ENCODE measurements at regions not wholly inside any gene's neighbourhood (a gene's known extent, or its start where the extent isn't known, plus 50 kb on each side); places are given as distances from the start of the nearest gene placed in this dataset.

DNA sequence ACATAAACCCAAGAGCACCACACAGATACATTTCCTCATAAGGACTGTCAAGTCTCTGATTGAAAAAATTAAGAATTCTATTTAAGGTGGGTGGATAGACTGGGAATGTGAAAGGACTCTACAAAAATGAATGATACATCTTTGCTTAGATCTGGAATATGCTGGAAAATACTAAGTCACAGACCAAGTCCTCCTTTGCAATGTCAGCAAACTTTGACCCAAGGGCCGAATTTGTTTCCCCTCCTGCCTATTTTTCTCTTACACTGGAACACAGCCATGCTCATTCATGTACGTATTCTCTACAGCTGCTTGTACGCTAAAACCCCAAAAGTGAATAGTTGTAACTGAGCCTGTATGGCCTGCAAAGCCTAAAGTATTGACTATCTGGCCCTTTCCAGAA, 180.7 kb downstream of the ADSS2 start:
- Mint-ChIP-seq H3K4me1 (ENCODE audit: unreplicated experiment) (peaks cover 3% of the 10 kb centered on the region), H3K36me3 (ENCODE audit: low read depth, unreplicated experiment) (no peaks in the 10 kb centered on the region), H3K27me3 (ENCODE audit: unreplicated experiment) (peaks cover 3% of the 10 kb centered on the region), H3K4me3 (ENCODE audit: unreplicated experiment) (no peak overlapping the region), H3K27ac (ENCODE audit: unreplicated experiment) (no peak overlapping the region), H3K9me3 (ENCODE audit: unreplicated experiment) (peaks cover 5% of the 10 kb centered on the region)
- no peak for DNase-seq (ENCODE audit: low spot score)
- TF ChIP-seq, protein P1, sequence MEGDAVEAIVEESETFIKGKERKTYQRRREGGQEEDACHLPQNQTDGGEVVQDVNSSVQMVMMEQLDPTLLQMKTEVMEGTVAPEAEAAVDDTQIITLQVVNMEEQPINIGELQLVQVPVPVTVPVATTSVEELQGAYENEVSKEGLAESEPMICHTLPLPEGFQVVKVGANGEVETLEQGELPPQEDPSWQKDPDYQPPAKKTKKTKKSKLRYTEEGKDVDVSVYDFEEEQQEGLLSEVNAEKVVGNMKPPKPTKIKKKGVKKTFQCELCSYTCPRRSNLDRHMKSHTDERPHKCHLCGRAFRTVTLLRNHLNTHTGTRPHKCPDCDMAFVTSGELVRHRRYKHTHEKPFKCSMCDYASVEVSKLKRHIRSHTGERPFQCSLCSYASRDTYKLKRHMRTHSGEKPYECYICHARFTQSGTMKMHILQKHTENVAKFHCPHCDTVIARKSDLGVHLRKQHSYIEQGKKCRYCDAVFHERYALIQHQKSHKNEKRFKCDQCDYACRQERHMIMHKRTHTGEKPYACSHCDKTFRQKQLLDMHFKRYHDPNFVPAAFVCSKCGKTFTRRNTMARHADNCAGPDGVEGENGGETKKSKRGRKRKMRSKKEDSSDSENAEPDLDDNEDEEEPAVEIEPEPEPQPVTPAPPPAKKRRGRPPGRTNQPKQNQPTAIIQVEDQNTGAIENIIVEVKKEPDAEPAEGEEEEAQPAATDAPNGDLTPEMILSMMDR (IDR thresholded peaks at IDR 0.05; ENCODE audit: unreplicated experiment) = no peak

DNA sequence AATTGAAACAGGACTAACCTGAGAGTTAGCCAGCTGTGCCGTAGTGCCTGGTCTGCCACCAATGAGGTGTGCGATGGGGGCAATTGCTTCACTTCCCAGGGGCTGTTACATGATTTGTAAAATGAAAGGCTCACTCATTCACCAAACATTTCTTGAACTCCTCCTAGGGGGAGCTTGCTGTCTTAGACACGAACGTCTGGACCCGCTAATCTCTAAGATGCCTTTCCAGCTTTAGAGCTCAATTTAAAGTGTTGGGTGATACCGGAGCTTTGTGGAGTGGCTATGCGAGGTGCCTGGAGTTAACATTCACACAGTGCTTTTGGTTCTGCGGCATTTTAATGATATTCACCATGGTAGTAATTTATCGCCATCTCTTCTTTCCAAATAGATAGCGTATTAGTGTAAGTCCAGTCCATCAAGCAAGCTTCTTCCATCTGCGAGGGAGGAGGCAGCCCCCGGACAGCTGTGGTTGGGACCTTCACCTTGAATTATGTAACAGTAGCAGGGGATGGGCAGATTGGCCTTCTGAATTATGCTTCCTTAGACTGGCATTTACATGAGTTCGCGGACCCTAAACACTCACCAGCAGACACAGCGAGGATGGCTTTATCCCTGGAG, 179.9 kb downstream of the ADSS2 start:
- TF ChIP-seq, protein P1 (IDR thresholded peaks at IDR 0.05; ENCODE audit: unreplicated experiment) = no peak
- Mint-ChIP-seq H3K27me3 (ENCODE audit: unreplicated experiment) (peaks cover 5% of the 10 kb centered on the region), H3K27ac (ENCODE audit: unreplicated experiment) (no peak overlapping the region), H3K36me3 (ENCODE audit: low read depth, unreplicated experiment) (no peaks in the 10 kb centered on the region), H3K4me3 (ENCODE audit: unreplicated experiment) (no peak overlapping the region), H3K9me3 (ENCODE audit: unreplicated experiment) (peaks cover 5% of the 10 kb centered on the region), H3K4me1 (ENCODE audit: unreplicated experiment) (no peaks in the 10 kb centered on the region)
- DNase-seq (ENCODE audit: low spot score) = no peak

DNA sequence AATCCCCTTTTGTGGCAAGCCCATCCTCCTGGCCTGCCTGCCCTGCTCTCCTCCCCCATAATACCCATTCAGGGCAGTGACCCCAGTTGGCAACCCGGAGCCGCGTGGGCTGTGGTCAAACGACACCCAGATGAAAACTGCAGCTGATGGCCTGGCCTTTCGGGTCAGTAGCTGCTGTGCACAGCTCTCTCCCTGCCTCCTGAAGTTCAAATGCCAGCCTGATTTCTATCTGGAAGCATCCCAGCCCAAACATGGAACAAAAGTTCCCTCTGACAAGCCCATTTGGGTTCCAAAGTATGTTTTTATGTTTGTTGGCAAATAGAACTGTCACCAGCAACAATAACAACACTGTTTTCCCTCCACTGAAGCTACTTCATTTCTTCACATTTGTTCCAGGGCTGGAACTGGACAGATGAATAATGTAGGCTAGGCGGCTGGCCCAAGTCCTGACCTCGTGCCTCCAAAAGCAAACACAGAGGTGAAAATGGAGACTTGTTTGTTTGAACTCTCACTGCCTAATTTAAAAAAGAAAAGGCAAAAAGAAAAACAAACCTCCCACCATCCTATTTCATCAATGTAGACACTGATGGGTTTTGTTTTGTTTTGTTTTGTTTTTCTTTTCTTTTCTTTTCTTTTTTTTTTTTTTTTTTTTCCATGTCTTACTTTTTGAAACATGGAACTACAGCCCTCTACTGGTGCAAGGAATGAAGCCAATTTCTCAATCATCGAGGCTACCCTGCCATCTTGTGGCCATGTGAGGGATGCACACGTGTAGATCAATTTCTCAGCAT, 179.0 kb downstream of the ADSS2 start:
- H3K4me1 Mint-ChIP-seq (ENCODE audit: unreplicated experiment) = no peaks in the 10 kb centered on the region
- no peak overlapping the region for H3K27ac Mint-ChIP-seq (ENCODE audit: unreplicated experiment)
- H3K36me3 Mint-ChIP-seq (ENCODE audit: low read depth, unreplicated experiment) = no peaks in the 10 kb centered on the region
- peaks cover 5% of the 10 kb centered on the region for H3K27me3 Mint-ChIP-seq (ENCODE audit: unreplicated experiment)
- no peak overlapping the region for H3K4me3 Mint-ChIP-seq (ENCODE audit: unreplicated experiment)
- peaks cover 5% of the 10 kb centered on the region for H3K9me3 Mint-ChIP-seq (ENCODE audit: unreplicated experiment)
- DNase-seq (ENCODE audit: low spot score) = peak; percentile 75
- TF ChIP-seq, protein P1 (IDR thresholded peaks at IDR 0.05; ENCODE audit: unreplicated experiment) = peak; percentile 96

DNA sequence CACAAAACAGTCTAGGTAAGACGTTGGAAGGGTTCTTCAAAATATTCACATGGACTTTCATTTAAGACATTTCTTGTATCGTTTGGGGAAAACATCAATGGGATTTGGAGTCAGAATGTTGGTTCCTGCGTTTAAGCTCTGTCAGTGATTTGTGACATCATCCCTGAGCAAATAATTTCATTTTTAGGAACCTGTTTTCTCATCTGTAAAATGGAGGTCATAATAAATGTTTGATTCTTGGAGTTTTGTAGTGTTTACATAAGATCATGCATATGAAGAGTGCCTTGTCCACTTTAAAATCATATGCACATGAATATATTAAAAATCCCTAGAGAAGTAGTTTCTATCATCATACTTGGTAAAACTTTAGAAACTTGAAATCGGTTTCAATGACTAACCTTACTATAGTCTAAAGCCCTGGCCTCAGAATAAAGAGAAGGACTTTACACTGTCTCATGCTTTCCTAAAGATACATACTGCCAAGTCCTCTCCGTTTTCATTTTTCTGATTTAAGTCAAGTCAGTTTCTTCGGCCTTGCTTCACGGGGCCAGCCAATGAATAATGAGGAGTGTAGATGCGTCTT, 178.4 kb downstream of the ADSS2 start:
- no peak for DNase-seq (ENCODE audit: low spot score)
- H3K27ac Mint-ChIP-seq (ENCODE audit: unreplicated experiment) = no peak overlapping the region
- H3K9me3 Mint-ChIP-seq (ENCODE audit: unreplicated experiment) = peaks cover 5% of the 10 kb centered on the region
- H3K4me1 Mint-ChIP-seq (ENCODE audit: unreplicated experiment) = no peaks in the 10 kb centered on the region
- no peak overlapping the region for H3K4me3 Mint-ChIP-seq (ENCODE audit: unreplicated experiment)
- peaks cover 5% of the 10 kb centered on the region for H3K27me3 Mint-ChIP-seq (ENCODE audit: unreplicated experiment)
- H3K36me3 Mint-ChIP-seq (ENCODE audit: low read depth, unreplicated experiment) = no peaks in the 10 kb centered on the region
- TF ChIP-seq, protein P1 (IDR thresholded peaks at IDR 0.05; ENCODE audit: unreplicated experiment) = no peak

All from endothelial cell (in vitro differentiated cells).